ENCODE measurements at regions not wholly inside any gene's neighbourhood (a gene's known extent, or its start where the extent isn't known, plus 50 kb on each side); places are given as distances from the start of the nearest gene placed in this dataset.

DNA sequence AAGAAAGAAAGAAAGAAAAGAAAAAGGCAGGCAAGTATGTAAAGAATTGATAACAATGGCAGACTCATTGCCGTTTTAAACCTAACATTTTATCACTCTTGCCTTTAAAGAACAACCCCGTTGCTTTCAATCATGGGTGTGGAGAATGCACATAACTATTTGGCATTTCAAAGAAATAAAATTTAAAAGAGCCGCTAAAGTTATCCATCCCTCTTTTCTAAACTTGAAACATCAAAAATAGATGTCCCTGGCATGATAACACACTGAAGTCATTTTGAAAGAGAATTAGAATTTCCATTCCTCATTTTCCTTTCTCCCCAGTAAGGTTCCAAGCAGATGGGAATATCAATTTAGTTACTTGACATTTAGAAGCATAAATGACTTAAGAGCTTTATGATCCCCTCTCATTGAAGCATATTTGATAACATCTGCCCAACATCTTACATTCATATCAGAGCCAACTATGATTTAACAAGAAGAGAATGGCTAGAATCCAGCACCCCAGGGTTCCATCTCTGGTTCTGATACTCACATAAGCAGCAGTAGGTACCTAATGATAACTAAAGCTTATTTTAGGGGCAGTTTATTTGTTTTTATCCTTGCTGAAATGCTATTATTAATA lies 529.6 kb upstream of the LRRC4C start:
- H3K27me3 Mint-ChIP-seq, result no peaks in the 10 kb centered on the region
- no peak overlapping the region for H3K27ac Mint-ChIP-seq
- no peaks in the 10 kb centered on the region for H3K4me1 Mint-ChIP-seq
- no peaks in the 10 kb centered on the region for H3K36me3 Mint-ChIP-seq (ENCODE audit: low read depth)
- H3K4me3 Mint-ChIP-seq, result no peak overlapping the region
- DNase-seq (no peak), ATAC-seq (no peak)
- H3K9me3 Mint-ChIP-seq, result peaks cover 24% of the 10 kb centered on the region

DNA sequence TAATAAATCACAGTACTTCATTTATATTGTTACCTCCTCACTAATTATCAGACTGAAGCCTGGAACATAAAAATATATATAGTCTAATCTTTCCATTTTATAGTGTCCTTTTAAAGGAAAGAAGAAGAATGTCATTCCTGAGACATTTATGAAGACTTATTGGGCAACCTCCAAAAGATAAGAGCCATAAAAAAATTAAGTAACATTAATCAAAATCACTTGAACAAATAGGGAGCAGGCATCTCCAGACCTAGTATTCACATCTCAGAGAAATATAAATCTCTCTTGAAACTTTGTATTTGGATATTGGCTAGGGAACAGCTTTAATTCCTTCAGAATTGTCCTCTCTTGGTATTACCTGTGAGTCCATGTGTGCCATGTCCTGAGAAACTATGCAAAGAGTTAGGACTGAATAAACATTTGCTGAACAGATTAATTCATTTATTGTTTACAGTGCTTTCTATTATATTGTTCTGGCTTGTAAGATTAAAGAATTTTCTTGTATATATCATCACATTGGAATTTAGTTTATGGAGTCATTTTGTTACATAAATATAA lies 530.5 kb upstream of the LRRC4C start:
- DNase-seq (no peak), ATAC-seq (no peak)
- no peaks in the 10 kb centered on the region for H3K36me3 Mint-ChIP-seq (ENCODE audit: low read depth)
- no peaks in the 10 kb centered on the region for H3K4me1 Mint-ChIP-seq
- H3K27me3 Mint-ChIP-seq, result no peaks in the 10 kb centered on the region
- no peak overlapping the region for H3K4me3 Mint-ChIP-seq
- no peak overlapping the region for H3K27ac Mint-ChIP-seq
- H3K9me3 Mint-ChIP-seq, result peaks cover 30% of the 10 kb centered on the region

DNA sequence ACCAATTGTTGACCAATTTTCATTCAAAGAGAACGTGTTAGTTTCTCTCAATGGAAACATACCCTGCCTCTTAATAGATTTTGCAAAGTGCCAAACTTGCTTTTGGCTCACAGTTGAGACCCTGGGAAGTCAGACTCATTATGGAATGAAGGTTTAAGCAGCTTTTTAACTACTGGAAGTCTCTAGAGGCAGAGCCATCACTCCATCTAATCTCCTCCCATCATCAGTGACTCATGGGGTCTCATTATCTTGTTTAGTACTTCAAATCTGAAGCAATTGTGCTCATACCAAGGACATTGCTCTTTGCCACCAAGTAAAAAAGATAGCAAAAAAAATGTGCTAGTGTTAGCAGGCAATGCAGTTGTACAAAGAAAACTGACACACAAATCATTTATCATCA lies 537.1 kb upstream of the LRRC4C start:
- Mint-ChIP-seq H3K9me3 (peaks cover 15% of the 10 kb centered on the region), H3K4me1 (no peaks in the 10 kb centered on the region), H3K27ac (no peak overlapping the region), H3K36me3 (ENCODE audit: low read depth) (no peaks in the 10 kb centered on the region), H3K4me3 (no peak overlapping the region), H3K27me3 (no peaks in the 10 kb centered on the region)
- DNase-seq (no peak), ATAC-seq (no peak)

GRCh38 chr11:41997844-41998401 lies 538.5 kb upstream of the LRRC4C start:
- H3K27me3 Mint-ChIP-seq, result no peaks in the 10 kb centered on the region
- H3K36me3 Mint-ChIP-seq (ENCODE audit: low read depth), result no peaks in the 10 kb centered on the region
- H3K4me1 Mint-ChIP-seq, result no peaks in the 10 kb centered on the region
- no peak overlapping the region for H3K27ac Mint-ChIP-seq
- ATAC-seq (no peak), DNase-seq (no peak)
- peaks cover 7% of the 10 kb centered on the region for H3K9me3 Mint-ChIP-seq
- H3K4me3 Mint-ChIP-seq, result no peak overlapping the region

DNA sequence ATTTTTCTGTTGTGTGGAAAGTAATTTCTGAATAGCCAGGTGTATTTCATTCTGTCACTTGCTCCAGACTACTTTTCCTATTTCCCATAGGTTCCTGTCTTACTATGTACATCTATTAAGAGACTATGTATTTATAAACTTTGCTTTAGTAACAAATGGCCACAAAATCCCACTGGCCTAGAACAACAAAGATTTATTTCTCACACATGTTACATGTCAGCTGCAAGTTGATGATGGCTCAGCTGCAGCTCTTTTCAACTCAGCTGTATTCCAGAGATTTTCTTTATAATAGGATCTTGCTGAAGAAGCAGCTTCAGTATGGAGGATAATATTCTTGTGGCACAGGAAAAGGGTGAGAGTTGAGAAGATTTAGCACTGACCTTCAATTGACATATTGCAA lies 539.6 kb upstream of the LRRC4C start:
- ATAC-seq, result no peak
- H3K4me1 Mint-ChIP-seq, result no peaks in the 10 kb centered on the region

GRCh38 chr11:42003801-42004200 lies 544.3 kb upstream of the LRRC4C start:
- Mint-ChIP-seq H3K4me3 (no peak overlapping the region), H3K9me3 (peaks cover 11% of the 10 kb centered on the region), H3K27me3 (peaks cover 1% of the 10 kb centered on the region), H3K27ac (no peak overlapping the region), H3K36me3 (ENCODE audit: low read depth) (no peaks in the 10 kb centered on the region), H3K4me1 (no peaks in the 10 kb centered on the region)
- ATAC-seq (no peak), DNase-seq (no peak)

More for the DNA sequence above, 539.6 kb upstream of the LRRC4C start:
- Mint-ChIP-seq H3K36me3 (ENCODE audit: low read depth) (no peaks in the 10 kb centered on the region), H3K27me3 (no peaks in the 10 kb centered on the region), H3K27ac (no peak overlapping the region), H3K4me3 (no peak overlapping the region), H3K9me3 (peaks cover 6% of the 10 kb centered on the region)
- no peak for DNase-seq

DNA sequence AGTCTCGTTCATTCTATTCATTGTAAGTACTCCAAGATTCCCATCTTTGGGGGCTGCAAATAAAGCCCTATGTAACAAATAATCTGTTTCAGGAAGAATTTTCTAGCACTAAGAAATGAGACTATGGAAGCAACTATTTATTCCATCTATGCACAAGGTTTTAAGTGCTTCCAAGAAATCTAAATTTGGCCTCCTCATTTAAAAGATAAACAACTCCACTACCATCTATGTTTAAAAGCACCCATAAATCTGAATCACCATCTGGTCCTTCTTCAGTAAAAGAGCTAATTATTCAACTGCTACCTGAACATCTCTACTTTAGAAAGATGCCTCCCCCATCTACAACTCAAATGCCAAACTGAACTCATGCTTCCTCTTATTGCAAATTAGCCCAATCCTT lies 547.3 kb upstream of the LRRC4C start:
- Mint-ChIP-seq H3K36me3 (ENCODE audit: low read depth) (no peaks in the 10 kb centered on the region), H3K4me1 (no peaks in the 10 kb centered on the region), H3K27me3 (peaks cover 1% of the 10 kb centered on the region), H3K9me3 (peaks cover 16% of the 10 kb centered on the region), H3K4me3 (no peak overlapping the region), H3K27ac (no peak overlapping the region)
- DNase-seq, result no peak
- no peak for ATAC-seq

DNA sequence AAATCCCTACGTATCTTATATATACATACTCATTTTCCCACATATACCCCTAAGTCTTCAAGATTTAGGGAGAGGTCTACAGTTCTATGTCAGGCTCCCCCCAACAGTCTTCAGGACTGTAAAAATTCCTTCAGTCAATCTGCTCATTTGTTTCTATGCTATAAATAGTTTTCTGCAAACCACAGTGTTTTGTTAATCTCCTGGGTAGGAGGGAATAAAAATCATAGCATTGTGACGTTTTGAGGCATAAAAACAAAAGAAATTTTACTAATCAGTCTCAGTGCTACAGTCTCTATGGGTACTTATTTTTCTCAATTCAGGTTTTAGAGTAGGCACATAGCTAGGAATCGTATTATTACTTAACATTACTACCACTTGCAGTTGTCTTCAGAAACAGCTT lies 552.8 kb upstream of the LRRC4C start:
- Mint-ChIP-seq H3K27ac (no peak overlapping the region), H3K9me3 (peaks cover 9% of the 10 kb centered on the region), H3K4me3 (no peak overlapping the region), H3K27me3 (peaks cover under 1% of the 10 kb centered on the region), H3K36me3 (ENCODE audit: low read depth) (no peaks in the 10 kb centered on the region), H3K4me1 (no peaks in the 10 kb centered on the region)
- no peak for ATAC-seq
- DNase-seq, result no peak

GRCh38 chr11:42013656-42014201 lies 554.3 kb upstream of the LRRC4C start:
- Mint-ChIP-seq H3K9me3 (peaks cover 10% of the 10 kb centered on the region), H3K27me3 (no peaks in the 10 kb centered on the region), H3K4me3 (no peak overlapping the region), H3K4me1 (no peaks in the 10 kb centered on the region), H3K27ac (no peak overlapping the region), H3K36me3 (ENCODE audit: low read depth) (no peaks in the 10 kb centered on the region)
- DNase-seq (no peak), ATAC-seq (no peak)

DNA sequence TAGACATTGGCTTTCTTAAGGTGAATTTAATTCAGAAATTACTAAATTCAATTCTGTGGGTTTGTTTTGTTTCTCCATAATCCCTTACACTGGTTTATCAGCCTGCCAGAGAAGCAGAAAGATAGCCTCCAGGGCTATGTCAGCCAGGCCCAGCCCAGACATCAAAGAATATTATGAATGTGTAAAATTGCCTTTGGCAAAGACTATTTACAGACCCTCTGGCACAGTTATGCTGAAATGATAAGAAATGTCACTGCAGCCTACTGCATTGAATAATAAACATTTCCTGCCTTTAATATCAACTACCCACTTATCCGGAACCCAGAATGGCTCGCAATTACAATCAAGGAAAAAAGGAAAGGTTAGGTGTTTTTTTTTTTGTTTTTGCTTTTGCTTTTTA lies 562.5 kb upstream of the LRRC4C start:
- H3K4me1 Mint-ChIP-seq, result no peaks in the 10 kb centered on the region
- no peaks in the 10 kb centered on the region for H3K36me3 Mint-ChIP-seq (ENCODE audit: low read depth)
- H3K4me3 Mint-ChIP-seq, result no peak overlapping the region
- ATAC-seq (no peak), DNase-seq (no peak)
- peaks cover 25% of the 10 kb centered on the region for H3K9me3 Mint-ChIP-seq
- H3K27ac Mint-ChIP-seq, result no peak overlapping the region
- no peaks in the 10 kb centered on the region for H3K27me3 Mint-ChIP-seq

DNA sequence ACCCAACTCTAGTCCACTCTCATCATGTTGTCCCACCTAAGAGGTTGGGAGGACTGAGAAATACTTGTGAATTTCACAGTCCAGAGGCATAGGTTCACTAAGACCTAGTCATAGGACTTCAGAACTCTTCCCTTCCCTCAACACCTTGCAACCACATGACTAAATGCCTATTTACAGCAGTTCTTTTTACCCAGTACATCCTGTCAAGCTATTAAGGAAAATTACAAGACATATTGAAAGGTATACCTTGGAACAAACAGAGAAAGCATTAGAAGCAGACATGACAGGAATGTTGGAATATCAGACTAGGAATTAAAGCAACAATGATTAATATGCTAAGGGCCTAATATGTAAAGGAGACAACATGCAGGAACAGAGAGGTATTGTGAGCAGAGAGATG lies 563.8 kb upstream of the LRRC4C start:
- H3K4me1 Mint-ChIP-seq, result no peaks in the 10 kb centered on the region
- no peak overlapping the region for H3K4me3 Mint-ChIP-seq
- H3K27ac Mint-ChIP-seq, result no peak overlapping the region

DNA sequence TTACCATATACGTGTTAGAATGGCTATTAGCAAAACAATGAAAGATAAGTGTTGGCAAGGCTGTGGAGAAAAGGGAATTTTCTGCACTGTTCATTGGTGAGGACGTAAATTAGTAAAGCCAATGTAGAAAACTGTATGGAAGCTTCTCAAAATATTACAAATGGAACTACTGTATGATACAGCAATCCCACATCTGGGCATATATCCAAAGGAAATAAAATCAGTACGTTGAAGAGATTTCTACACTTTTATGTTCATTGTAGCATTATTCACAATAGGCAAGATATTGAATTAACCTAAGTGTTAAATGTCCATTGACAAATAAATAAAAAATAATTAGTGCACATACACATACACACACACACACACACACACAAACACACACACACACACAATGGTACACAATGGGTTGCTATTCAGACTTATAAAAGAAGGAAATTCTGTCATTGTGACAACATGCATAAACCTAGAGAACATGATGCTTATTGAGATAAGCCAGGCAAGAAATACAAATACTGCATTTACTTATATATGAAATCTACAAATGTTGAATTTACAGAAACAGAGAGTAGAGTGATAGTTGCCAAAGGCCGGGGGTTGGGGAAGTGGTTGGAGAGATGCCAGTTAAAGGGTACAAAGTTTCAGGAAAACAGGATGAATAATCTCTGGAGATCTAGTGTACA lies 565.8 kb upstream of the LRRC4C start:
- ATAC-seq, result no peak
- H3K27ac Mint-ChIP-seq, result no peak overlapping the region
- peaks cover 37% of the 10 kb centered on the region for H3K9me3 Mint-ChIP-seq
- H3K4me1 Mint-ChIP-seq, result no peaks in the 10 kb centered on the region
- no peaks in the 10 kb centered on the region for H3K36me3 Mint-ChIP-seq (ENCODE audit: low read depth)
- no peaks in the 10 kb centered on the region for H3K27me3 Mint-ChIP-seq
- DNase-seq, result no peak
- H3K4me3 Mint-ChIP-seq, result no peak overlapping the region

More for the DNA sequence above, 563.8 kb upstream of the LRRC4C start:
- Mint-ChIP-seq H3K36me3 (ENCODE audit: low read depth) (no peaks in the 10 kb centered on the region), H3K9me3 (peaks cover 30% of the 10 kb centered on the region), H3K27me3 (no peaks in the 10 kb centered on the region)
- ATAC-seq, result no peak
- DNase-seq, result no peak

- H3K27ac Mint-ChIP-seq, result no peak overlapping the region
- H3K9me3 Mint-ChIP-seq, result peaks cover 16% of the 10 kb centered on the region
- H3K4me3 Mint-ChIP-seq, result no peak overlapping the region
- ATAC-seq (no peak), DNase-seq (no peak)
- H3K36me3 Mint-ChIP-seq (ENCODE audit: low read depth), result no peaks in the 10 kb centered on the region
- H3K4me1 Mint-ChIP-seq, result no peaks in the 10 kb centered on the region
- no peaks in the 10 kb centered on the region for H3K27me3 Mint-ChIP-seq
These were observed 575.4 kb upstream of the LRRC4C start for GRCh38 chr11:42034826-42035225.

DNA sequence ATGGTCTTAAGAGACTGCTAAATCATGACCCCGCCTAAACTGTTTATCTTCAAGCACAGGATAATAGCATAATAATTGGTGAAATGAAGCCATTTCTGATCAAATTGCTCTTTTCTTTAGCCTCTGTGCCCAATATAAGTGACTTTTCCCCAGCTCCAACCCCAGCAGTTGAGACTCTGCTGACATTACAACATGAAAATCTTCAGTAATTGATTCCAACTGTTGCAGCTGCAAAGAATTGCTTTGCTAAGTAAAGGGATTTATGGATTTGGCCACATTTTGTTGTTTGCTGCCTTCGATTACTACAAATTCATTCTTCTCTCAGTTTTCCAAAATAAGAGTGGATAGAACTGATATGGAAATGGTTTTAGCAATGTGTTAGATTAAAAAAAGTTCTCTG lies 576.7 kb upstream of the LRRC4C start:
- Mint-ChIP-seq H3K36me3 (ENCODE audit: low read depth) (no peaks in the 10 kb centered on the region), H3K4me1 (no peaks in the 10 kb centered on the region), H3K27me3 (no peaks in the 10 kb centered on the region), H3K9me3 (peaks cover 15% of the 10 kb centered on the region), H3K4me3 (no peak overlapping the region), H3K27ac (no peak overlapping the region)
- ATAC-seq (no peak), DNase-seq (no peak)

DNA sequence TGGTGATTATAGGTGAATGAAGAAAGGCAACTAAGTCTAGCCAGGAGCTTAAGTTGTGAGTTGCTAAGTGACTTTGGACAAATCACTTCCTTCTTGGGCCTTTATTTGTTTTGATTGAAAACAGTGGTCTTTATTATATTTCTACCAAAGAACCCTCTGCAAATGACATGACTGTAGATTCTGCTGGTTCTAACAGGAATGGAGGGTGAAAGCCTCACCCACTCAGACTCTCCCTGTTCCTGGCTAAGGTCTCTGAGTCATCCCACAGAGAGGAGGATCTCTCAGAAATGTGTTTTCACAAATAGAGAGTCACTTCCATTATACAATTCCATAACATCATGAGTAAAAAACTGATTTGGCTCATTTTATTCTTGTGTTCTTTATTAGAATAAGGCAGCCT lies 583.9 kb upstream of the LRRC4C start:
- no peak for DNase-seq

More for the DNA sequence above, 583.9 kb upstream of the LRRC4C start:
- Mint-ChIP-seq H3K9me3 (peaks cover 17% of the 10 kb centered on the region), H3K4me3 (no peak overlapping the region), H3K36me3 (ENCODE audit: low read depth) (no peaks in the 10 kb centered on the region), H3K27me3 (no peaks in the 10 kb centered on the region), H3K4me1 (no peaks in the 10 kb centered on the region), H3K27ac (no peak overlapping the region)
- ATAC-seq, result no peak
